Endometrial microvascular endothelial cells (primary cell): ENCODE measurements at regions not wholly inside any gene's neighbourhood (a gene's known extent, or its start where the extent isn't known, plus 50 kb on each side); places are given as distances from the start of the nearest gene placed in this dataset.
"Not testable (repeated sequence)": the region's sequence is repeated elsewhere in the genome, so short reads cannot be mapped to it uniquely, and the experiment has no call there.

Source experiments
- in situ Hi-C: cut with HindIII; loops from 2 replicates; pipeline ENCODE4 v1.10.0; 2017; ENCODE audit warnings: low sequenced_read_pairs, low pct_unique_long_range_greater_than_20kb; ENCODE audit errors: inconsistent ontology term

DNA sequence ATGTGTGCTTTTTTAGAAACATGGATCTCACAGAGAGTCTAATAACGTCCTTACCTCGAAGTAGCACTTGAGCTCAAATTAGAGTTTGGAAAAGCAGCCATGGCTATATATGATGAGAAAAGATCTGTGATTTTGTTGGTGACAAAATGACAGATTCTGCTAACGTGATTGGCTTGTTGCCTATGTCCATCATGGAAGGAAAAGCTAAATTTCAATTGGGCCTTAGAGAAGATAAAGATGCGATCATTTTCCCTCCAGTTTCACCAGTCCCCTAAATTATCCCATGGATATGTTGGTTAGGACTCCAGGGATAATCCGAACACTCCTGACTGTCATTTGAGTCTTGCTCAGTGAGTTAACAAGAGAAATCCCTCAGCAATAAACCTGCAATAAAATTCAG lies 175.8 kb downstream of the C16orf95 start:
- in situ Hi-C loops: no loop called here

DNA sequence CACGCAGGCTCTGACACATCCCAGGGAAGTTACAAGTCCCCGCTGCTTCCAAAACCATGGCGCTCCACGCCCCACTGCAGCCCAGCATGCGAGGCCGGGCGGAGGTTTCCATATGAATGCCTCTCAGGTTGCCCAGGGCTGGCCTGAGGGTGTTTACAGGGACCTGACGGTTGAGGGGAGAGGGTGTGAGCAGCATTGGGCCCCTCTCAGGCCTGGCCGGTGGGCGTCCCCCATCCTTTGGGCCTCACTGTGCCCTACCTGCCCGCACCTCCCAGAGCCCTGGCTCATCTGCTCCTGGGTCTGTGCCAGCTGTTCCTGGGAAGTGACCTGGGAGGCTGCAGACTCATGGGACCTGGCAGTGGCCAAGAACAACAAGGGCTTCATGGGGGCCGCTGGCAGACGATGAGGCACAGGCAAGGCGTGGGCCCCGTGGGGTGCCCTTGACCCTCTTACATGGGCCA lies 173.5 kb downstream of the C16orf95 start:
- in situ Hi-C loops: no loop called here

DNA sequence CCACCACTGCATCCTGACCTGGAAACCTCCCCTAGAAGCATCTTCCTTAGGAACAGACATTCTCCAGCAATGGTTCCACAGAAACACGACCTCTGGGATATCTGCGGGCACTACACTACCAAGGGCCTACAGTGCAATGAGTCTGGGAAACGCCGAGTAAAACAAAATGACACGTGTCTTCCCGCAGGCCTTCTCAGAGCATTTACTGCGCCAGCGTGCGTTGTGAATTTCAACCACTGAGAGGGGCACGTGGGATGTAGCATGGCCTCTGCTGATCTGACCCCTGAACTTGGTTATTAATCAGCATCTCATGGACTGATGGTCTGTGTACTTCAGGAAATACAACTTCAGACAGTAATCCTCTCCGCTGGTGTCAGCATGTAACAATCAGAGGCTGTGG lies 173.0 kb downstream of the C16orf95 start:
- in situ Hi-C loops: no loop called here

GRCh38 chr16:87145181-87146176 lies 171.7 kb downstream of the C16orf95 start:
- in situ Hi-C loops: no loop called here

- in situ Hi-C loops: no loop called here
Measured at GRCh38 chr16:87146676-87147075, 170.5 kb downstream of the C16orf95 start.

GRCh38 chr16:87149051-87149450 lies 168.1 kb downstream of the C16orf95 start:
- in situ Hi-C loops: no loop called here

- in situ Hi-C loops: no loop called here
Measured at GRCh38 chr16:87150262-87150661, 166.9 kb downstream of the C16orf95 start.

- in situ Hi-C loops: no loop called here
Measured at GRCh38 chr16:87150681-87151280, 166.4 kb downstream of the C16orf95 start.

DNA sequence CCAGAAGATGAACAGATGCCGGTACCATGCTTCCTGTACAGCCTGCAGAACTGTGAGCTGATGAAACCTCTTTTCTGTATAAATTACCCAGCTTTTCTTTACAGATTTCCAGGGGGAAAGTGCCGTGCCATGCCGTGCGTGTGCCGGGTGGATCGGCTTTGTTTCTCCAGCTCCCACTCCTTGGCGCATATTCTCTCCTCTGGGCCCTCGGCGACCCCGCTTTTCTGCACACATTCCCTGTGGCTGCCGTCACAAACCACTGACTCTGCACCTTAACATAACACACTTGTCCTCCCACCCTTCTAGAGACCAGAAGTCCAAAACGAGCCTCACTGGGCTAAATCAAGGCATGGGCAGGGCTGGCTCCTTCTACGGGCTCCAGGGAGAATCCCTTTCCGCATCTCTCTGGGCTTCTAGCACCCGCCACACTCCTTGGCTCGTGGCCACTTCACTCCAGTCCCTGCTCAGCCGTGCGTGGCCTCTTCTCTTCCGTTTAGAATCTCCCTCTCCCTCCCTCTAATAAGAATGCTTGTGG lies 164.9 kb downstream of the C16orf95 start:
- in situ Hi-C loops: no loop called here

- in situ Hi-C loops: no loop called here
Measured at GRCh38 chr16:87153326-87153725, 163.9 kb downstream of the C16orf95 start.

DNA sequence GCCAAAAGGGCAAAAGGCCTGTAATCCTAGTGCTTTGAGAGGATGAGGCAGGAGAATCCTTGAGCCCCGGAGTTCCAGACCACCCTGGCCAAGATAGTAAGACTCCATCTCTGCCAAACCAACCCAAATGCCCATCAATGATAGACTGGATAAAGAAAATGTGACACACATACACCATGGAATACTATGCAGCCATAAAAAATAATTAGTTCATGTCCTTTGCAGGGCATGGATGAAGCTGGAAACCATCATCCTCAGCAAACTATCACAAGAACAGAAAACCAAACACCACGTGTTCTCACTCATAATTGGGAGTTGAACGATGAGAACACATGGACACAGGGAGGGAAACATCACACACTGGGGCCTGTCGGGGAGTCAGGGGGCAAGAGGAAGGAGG lies 161.9 kb downstream of the C16orf95 start:
- in situ Hi-C loops: not testable (repeated sequence)

DNA sequence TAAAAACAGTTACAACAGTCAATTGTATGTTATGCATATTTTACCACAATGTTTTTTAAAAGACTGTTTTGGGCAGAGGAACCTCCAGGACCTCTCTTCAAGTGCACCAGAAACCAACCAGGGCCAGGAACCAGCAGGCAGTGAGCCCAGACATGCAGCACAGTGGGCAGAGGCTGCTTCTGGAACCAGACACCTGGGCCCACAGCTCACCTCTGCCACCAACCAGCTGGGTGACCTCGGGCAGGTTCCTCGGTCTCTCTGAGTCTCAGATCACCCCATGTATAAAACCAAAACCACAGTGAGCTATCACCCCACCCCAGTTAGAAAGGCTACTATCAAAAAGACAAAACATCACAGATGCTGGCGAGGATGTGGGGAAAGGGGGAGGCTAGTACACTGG lies 161.0 kb downstream of the C16orf95 start:
- in situ Hi-C loops: no loop called here

- in situ Hi-C loops: no loop called here
Measured at GRCh38 chr16:87160234-87160636, 157.0 kb downstream of the C16orf95 start.

- in situ Hi-C loops: no loop called here
Measured at GRCh38 chr16:87160701-87161337, 156.4 kb downstream of the C16orf95 start.

DNA sequence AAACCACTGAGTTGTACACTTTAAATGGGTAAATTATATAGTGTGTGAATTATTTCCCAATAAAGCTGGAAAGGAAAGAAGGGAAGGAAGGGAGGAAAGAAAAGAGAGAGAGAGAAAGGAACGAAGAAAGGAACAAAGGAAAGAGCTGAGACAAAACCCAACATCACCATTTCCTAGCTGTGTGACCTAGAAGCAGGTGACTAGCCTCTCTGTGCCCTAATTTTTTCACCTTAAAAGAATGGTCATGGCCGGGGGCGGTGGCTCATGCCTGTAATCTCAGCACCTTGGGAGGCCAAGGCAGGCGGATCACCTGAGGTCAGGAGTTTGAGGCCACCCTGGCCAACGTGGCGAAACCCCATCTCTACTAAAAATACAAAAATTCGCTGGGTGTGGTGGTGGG lies 155.8 kb downstream of the C16orf95 start:
- in situ Hi-C loops: not testable (repeated sequence)

- in situ Hi-C loops: no loop called here
Measured at GRCh38 chr16:87161822-87162676, 155.1 kb downstream of the C16orf95 start.

DNA sequence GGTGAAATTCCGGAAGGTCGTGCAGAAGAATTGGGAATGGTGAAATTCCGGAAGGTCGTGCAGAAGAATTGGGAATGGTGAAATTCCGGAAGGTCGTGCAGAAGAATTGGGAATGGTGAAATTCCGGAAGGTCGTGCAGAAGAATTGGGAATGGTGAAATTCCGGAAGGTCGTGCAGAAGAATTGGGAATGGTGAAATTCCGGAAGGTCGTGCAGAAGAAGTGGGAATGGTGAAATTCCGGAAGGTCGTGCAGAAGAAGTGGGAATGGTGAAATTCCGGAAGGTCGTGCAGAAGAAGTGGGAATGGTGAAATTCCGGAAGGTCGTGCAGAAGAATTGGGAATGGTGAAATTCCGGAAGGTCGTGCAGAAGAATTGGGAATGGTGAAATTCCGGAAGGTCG lies 154.4 kb downstream of the C16orf95 start:
- in situ Hi-C loops: not testable (repeated sequence)

- in situ Hi-C loops: no loop called here
Measured at GRCh38 chr16:87163637-87164036, 153.6 kb downstream of the C16orf95 start.

DNA sequence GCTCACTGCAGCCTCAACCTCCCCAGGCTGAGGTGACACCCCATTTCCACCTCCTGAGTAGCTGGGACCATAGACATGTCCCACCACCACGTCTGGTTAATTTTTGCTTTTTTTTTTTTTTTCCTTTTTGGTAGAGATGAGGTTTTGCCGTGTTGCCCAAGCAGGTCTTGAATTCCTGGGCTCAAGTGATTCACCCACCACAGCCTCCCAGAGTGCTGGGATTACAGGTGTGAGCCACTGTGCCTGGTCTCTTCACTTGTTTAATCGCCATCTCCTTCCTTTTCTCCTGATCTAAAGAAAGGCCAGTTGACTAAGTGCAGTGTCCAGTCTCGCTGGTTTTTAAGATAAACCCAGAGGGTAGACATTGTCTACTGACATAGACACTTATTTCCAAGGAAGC lies 152.0 kb downstream of the C16orf95 start:
- in situ Hi-C loops: no loop called here
